Stomach (tissue), 8 donors: ENCODE measurements at regions not wholly inside any gene's neighbourhood (a gene's known extent, or its start where the extent isn't known, plus 50 kb on each side); places are given as distances from the start of the nearest gene placed in this dataset.

Source experiments
- DNase-seq, 2 donors: peaks; one replicate each; pipeline versions ENCODE4 v3.0.0 to v3.0.0-alpha.2; 2013 to 2019
- H3K27ac ChIP-seq, 5 donors: fragments of 200-600 bp in 4 of 5; sonication (generic) in 4 of 5; one replicate each; pipeline ENCODE4 v1.5.1; 2013 to 2019; ENCODE audit warnings: mild to moderate bottlenecking in 1 of 5, moderate library complexity in 1 of 5
- H3K27me3 ChIP-seq, 3 donors: fragments of 200-600 bp; sonication (generic); one replicate each; pipeline ENCODE4 v1.5.1; 2017 to 2019; ENCODE audit warnings: mixed run types in 1 of 3
- H3K36me3 ChIP-seq, 4 donors: fragments of 200-600 bp; sonication (generic); 1 replicate in 3 of 4; 2 replicates in 1 of 4; pipeline ENCODE4 v1.5.1; 2016 to 2019
- H3K4me1 ChIP-seq, 4 donors: fragments of 200-600 bp; sonication (generic); one replicate each; pipeline ENCODE4 v1.5.1; 2016 to 2019
- H3K4me3 ChIP-seq, 4 donors: fragments of 200-600 bp; sonication (generic) in 3 of 4; one replicate each; pipeline ENCODE4 v1.5.1; 2016 to 2019; ENCODE audit warnings: mild to moderate bottlenecking in 1 of 4
- H3K9me3 ChIP-seq, 4 donors: fragments of 200-600 bp; sonication (generic); one replicate each; pipeline ENCODE4 v1.5.1; 2016 to 2019
- EP300 ChIP-seq: sonication (generic); formaldehyde crosslinking; IDR thresholded peaks from one replicate; pipeline ENCODE4 v1.6.1; 2017; ENCODE audit warnings: antibody characterized with exemption
- POLR2A ChIP-seq, 4 donors: fragments of 450-650 bp; IDR thresholded peaks; one replicate each; pipeline ENCODE4 v1.6.1; 2016; ENCODE audit warnings: antibody characterized with exemption in 4 of 4, control low read depth in 2 of 4, mild to moderate bottlenecking in 1 of 4, moderate library complexity in 1 of 4
- POLR2AphosphoS5 ChIP-seq, 3 donors: sonication (generic); formaldehyde crosslinking; IDR thresholded peaks; one replicate each; pipeline ENCODE4 v1.6.1; 2016; ENCODE audit warnings: antibody characterized with exemption in 3 of 3
- WGBS, 5 donors: extraction: QIAGEN DNeasy Blood & Tissue Kit in 3 of 5; methylation state at CpG; one replicate each; pipeline versions ENCODE4 v1.1.5 to v1.1.7; 2013 to 2018; 5-methylcytosine and 5-hydroxymethylcytosine counted together
- intact Hi-C: fragments of 100-400 bp; cut with DNase I; formaldehyde crosslinking; loops from one replicate; pipeline ENCODE4 v1.15.1; 2023; ENCODE audit warnings: low total_unique reads
- TF ChIP-seq, protein P1 (sequence below), 7 experiments: fragments of 450-650 bp in 4 of 7; fragments of 200-600 bp in 3 of 7; sonication (generic) in 3 of 7; IDR thresholded peaks; one replicate each; pipeline ENCODE4 v1.5.1; 2016 to 2019; ENCODE audit warnings: antibody characterized with exemption in 7 of 7, control low read depth in 2 of 7, mild to moderate bottlenecking in 1 of 7
- donor health status: healthy with polysubstance abuse.
- donor health status: Bipolar disorder and iron deficiency.
- donor health status: healthy.

DNA sequence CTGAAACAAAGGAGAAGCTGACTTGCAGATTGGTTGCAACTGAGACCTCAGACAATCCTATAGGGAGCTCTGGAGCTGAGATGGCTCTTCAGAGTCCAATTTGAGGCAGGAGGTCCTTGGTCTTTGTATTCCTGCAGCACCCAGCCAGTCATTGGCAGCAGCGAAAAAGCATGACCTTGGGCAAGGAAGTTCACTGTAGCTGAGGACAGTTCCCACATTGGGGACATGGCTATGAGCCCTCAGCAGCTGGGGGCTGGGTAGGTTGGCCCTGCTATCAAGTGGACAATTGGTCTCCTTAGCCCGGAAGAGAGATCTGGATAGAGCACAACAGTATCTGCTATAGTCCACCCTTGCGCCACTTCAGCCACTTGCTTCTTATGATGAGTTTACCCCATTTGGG lies 56.9 kb upstream of the ATP6AP2 start:
- 86 to 100% (median 89%) methylated on average over 3 of the region's 3 CpGs for WGBS, 5 donors
- intact Hi-C loops: no loop called here
- DNase-seq: no peak

DNA sequence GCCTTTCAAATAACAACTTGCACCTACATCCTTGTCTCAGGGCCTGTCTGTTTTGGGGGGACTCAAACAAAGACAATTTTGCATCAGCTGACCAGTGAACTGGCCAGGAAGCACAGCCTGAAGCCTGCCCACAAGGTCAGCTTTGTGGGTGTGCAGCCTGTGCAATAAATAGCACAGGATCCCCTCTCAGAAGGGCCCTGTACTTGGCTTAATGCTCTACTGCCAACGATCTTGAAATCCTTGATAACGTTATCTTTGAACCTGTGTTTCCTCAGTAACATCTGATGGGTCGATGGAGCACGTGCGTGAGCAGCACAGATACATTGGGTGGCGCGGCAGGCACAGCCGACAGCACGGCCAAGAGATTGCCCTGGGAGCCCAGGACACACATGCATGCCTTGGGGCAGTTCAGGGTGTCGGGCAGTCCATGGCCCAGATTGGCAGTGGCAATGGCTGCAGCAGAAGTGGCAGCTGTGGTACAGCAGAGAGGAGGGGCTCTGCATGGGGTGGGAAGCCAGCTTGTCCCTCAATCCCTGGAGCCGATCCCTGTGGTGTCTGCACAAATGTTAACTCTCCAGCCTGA lies 58.8 kb upstream of the ATP6AP2 start:
- Histone ChIP-seq H3K4me3 (no peak overlapping the region), H3K27ac (no peak overlapping the region), H3K36me3 (no peaks in the 10 kb centered on the region), H3K4me1 (no peaks in the 10 kb centered on the region), H3K27me3 (peaks cover 0 to 5% (median 0%) of the 10 kb centered on the region in 3 donors), H3K9me3 (no peaks in the 10 kb centered on the region)
- DNase-seq: no peak
- intact Hi-C loops: no loop called here
- WGBS, 5 donors: 61 to 82% (median 76%) methylated on average over 7 to 11 of the region's 11 CpGs
- TF ChIP-seq, protein P1, sequence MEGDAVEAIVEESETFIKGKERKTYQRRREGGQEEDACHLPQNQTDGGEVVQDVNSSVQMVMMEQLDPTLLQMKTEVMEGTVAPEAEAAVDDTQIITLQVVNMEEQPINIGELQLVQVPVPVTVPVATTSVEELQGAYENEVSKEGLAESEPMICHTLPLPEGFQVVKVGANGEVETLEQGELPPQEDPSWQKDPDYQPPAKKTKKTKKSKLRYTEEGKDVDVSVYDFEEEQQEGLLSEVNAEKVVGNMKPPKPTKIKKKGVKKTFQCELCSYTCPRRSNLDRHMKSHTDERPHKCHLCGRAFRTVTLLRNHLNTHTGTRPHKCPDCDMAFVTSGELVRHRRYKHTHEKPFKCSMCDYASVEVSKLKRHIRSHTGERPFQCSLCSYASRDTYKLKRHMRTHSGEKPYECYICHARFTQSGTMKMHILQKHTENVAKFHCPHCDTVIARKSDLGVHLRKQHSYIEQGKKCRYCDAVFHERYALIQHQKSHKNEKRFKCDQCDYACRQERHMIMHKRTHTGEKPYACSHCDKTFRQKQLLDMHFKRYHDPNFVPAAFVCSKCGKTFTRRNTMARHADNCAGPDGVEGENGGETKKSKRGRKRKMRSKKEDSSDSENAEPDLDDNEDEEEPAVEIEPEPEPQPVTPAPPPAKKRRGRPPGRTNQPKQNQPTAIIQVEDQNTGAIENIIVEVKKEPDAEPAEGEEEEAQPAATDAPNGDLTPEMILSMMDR (IDR thresholded peaks at IDR 0.05): no peak
- TF ChIP-seq EP300: no peak
- TF ChIP-seq POLR2AphosphoS5 (IDR thresholded peaks at IDR 0.05): no peak
- TF ChIP-seq POLR2A (IDR thresholded peaks at IDR 0.05): no peak

More for the DNA sequence above, 56.9 kb upstream of the ATP6AP2 start:
- no peak for TF ChIP-seq EP300
- TF ChIP-seq POLR2A (IDR thresholded peaks at IDR 0.05): no peak
- no peak overlapping the region for H3K4me3 ChIP-seq
- no peak overlapping the region for H3K27ac ChIP-seq
- H3K27me3 ChIP-seq: peaks cover 0 to 5% (median 0%) of the 10 kb centered on the region in 3 donors
- no peaks in the 10 kb centered on the region for H3K36me3 ChIP-seq
- H3K9me3 ChIP-seq: no peaks in the 10 kb centered on the region
- no peaks in the 10 kb centered on the region for H3K4me1 ChIP-seq

DNA sequence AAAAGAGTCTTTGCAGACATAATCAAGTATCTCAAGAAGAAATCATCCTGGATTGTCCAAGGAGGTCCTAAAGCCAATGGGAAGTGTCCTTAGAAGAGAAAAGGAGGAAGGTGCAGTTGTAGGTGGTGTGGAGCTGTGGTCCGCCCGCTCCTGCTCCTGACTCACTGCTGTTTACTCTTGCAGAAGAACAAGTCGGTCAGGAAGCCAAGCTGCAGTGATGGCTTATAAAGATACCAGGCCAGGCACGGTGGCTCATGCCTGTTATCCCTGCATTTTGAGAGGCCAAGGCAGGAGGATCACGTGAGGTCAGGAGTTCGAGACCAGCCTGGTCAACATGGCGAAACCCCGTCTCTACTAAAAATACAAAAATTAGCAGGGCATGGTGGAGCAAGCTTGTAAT lies 66.4 kb upstream of the ATP6AP2 start:
- Histone ChIP-seq H3K36me3 (no peaks in the 10 kb centered on the region), H3K4me3 (no peak overlapping the region), H3K27ac (no peak overlapping the region), H3K9me3 (peaks cover 0 to 6% (median 0%) of the 10 kb centered on the region in 4 donors), H3K27me3 (peaks cover 0 to 9% (median 0%) of the 10 kb centered on the region in 3 donors), H3K4me1 (no peaks in the 10 kb centered on the region)
- 50 to 65% (median 61%) methylated on average over 8 of the region's 8 CpGs for WGBS, 5 donors
- TF ChIP-seq EP300: no peak
- no peak for TF ChIP-seq POLR2AphosphoS5 (IDR thresholded peaks at IDR 0.05)
- TF ChIP-seq, protein P1 (IDR thresholded peaks at IDR 0.05): no peak
- TF ChIP-seq POLR2A (IDR thresholded peaks at IDR 0.05): no peak
- peak; percentile 27 to 40 for DNase-seq
- intact Hi-C loops: no loop called here

DNA sequence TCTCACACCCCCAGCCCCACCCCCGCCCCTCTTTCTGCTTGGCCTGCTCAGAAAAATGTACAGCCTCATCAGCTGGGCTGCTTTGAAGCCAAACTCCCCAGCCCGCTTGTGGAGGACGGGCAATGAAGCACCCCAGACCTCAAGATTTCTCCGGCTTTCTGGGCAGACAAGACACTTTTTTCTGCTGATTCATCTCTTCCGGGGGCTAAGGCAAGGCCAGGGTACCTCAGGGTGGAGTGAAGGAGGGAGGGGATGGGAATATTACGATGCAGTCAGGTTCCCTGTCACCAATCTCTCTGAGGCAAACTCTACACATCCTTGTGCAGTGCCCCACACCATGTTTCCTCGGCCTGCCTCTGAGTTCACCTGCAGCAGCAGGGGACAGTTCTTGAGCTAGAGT lies 66.9 kb upstream of the ATP6AP2 start:
- H3K27ac ChIP-seq: no peak overlapping the region

DNA sequence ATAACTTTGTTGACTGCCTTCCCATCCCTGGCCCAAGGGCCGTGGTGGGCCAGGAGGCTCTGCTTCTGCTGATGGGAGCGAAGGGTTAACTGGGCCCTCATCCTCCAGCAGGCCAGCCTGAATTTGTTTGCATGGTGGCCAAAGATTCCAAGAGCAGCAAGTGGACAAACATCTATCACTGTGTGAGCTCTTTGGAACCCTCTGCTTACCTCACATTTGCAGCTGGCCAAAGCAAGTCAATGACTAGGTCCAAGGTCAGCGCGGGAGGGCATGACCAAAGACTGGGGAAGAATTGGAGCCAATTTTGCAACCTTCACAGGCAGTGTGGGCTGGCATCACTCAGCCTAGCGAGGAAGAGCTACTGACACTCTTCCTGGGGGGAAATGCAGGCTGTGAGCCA lies 67.8 kb upstream of the ATP6AP2 start:
- 57 to 89% (median 81%) methylated on average over 1 to 5 of the region's 5 CpGs for WGBS, 5 donors
- Histone ChIP-seq H3K27me3 (peaks cover 0 to 9% (median 0%) of the 10 kb centered on the region in 3 donors), H3K4me1 (no peaks in the 10 kb centered on the region), H3K27ac (no peak overlapping the region), H3K36me3 (no peaks in the 10 kb centered on the region), H3K9me3 (peaks cover 0 to 6% (median 0%) of the 10 kb centered on the region in 4 donors), H3K4me3 (no peak overlapping the region)
- no peak for DNase-seq
- TF ChIP-seq POLR2AphosphoS5 (IDR thresholded peaks at IDR 0.05) (no peak), POLR2A (IDR thresholded peaks at IDR 0.05) (no peak), EP300 (no peak)
- TF ChIP-seq, protein P1 (IDR thresholded peaks at IDR 0.05): no peak
- intact Hi-C loops: no loop called here

More for the DNA sequence above, 66.9 kb upstream of the ATP6AP2 start:
- Histone ChIP-seq H3K36me3 (no peaks in the 10 kb centered on the region), H3K4me3 (no peak overlapping the region), H3K9me3 (peaks cover 0 to 6% (median 0%) of the 10 kb centered on the region in 4 donors), H3K4me1 (no peaks in the 10 kb centered on the region), H3K27me3 (peaks cover 0 to 9% (median 0%) of the 10 kb centered on the region in 3 donors)
- no peak for DNase-seq
- WGBS, 5 donors: 63 to 77% (median 67%) methylated on average over 7 of the region's 7 CpGs
- no peak for TF ChIP-seq EP300
- no peak for TF ChIP-seq POLR2A (IDR thresholded peaks at IDR 0.05)
- TF ChIP-seq, protein P1 (IDR thresholded peaks at IDR 0.05): no peak
- TF ChIP-seq POLR2AphosphoS5 (IDR thresholded peaks at IDR 0.05): no peak
- intact Hi-C loops: no loop called here
